Dedifferentiated amniotic fluid mesenchymal stem cell (primary cell): ENCODE measurements at regions not wholly inside any gene's neighbourhood (a gene's known extent, or its start where the extent isn't known, plus 50 kb on each side); places are given as distances from the start of the nearest gene placed in this dataset.
"Not testable (repeated sequence)": the region's sequence is repeated elsewhere in the genome, so short reads cannot be mapped to it uniquely, and the experiment has no call there.

Source experiments
- DNase-seq: peaks from one replicate; pipeline ENCODE4 v3.0.0-alpha.2; 2016; ENCODE audit errors: extremely low spot score

DNA sequence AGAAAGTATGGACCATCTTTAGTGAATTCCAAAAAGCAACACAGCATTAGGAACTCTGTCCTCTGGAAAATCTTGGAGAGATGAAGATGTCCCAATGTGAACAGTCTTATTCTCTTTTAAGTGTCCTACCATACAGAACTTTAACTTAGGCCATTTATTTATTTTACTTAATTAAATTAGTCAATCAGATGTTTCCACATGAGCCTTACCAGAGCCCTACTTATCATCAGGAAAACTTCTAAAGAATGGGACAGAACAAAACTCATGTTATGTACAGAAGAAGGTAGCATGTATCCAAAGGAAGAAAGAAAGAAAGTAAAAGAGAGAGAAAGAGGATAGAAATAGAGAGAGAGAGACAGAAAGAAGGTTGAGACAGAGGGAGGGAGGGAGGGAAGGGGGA lies 276.4 kb downstream of the ETV1 start:
- no peak for DNase-seq

DNA sequence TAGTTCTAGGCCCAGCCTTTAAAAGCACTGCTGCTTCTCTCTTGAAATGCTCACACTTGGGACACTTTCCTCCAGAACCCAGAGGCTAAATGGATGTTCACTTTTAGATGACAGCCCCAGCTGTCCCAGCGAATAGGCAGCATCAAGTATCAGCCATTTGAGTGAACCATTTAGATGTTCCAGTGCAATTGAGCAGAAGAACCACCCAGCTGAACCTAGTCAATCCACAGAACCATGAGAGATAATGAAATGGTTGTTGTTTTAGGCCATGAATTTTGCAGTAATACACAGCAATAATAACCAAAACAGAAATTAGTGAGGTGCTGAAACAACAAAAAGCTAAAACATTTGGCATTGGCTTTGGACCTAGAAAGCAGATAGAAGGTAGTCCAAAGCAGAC lies 273.9 kb downstream of the ETV1 start:
- DNase-seq, result no peak

DNA sequence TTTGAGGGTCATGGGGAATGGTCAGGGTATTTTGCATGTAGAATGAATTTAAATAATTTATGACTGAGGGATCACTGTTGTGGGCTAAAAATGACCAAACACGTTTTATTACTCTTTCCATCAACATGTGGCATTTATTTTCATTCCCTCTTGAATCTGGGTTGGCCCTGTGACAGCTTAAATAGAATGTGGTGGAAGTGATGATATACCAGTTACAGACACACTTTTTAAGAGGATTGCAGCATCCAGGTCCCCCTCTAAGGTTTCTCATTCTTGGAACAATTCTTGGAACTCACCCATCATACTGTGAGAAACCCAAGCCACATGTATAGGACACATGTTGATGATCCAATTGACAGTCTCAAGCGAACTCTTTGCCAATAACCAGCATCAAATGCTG lies 272.4 kb downstream of the ETV1 start:
- DNase-seq, result no peak

DNA sequence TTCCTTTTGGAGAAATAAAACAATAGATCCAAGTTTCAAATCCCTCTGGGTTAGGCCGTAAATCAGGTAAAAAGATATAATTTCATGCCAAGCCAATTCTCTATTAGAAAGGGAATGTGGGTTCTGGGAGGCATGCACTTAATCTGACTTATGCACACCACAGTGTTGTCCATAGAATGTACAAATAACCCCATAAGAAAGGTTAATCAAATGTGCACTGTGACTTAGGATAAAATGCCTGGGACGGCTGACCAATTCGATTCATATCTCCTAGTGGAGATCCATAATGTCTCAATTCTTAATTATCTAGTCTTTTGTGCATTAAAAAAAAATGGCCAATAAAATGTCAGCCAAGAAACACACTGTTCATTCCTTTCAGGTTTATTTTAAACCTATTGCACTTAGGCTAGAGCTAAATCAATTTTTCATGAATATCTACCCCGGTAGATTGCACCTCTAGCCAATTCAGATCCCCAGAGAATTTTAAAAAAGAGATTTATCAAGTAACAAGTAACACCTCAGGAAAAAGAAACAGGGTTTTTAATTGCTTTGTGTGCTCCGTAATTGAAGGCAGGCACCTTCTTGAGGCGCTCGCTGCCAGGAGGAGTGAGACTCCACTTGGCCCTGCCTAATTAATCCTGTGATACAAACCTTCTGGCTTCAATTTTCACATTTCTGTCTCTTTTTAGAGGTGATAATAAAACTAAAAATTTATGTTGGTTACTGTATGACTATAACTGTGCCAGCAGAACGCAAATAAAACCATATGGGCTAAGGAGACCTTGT lies 265.1 kb downstream of the ETV1 start:
- DNase-seq, result no peak

DNA sequence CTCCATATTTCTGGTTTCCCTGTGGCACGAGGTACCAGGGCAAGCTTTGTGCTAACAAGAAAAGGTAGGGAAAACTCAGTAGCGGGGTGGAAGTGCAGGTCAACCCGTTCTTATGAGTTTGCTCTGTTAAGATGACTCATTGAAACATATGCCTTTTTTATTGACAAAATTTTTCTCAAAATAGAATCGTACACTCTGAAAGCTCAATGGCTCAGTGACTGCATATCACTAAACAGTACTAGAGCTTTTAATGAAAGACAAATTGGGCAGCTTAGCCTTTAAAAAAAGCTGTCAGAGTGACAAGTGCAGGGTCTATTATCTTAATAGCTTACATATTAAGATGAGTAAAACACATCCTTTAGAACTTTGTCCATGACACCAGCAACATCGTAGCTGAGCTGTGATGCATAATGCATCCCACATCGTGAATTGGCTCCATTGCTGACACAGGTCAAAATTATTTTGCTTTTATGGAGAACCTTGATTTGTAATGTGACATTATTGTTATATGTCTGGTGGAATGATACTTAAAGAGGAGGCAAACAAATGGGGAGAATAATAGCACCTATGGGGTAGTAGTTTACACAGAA lies 264.4 kb downstream of the ETV1 start:
- DNase-seq, result no peak

DNA sequence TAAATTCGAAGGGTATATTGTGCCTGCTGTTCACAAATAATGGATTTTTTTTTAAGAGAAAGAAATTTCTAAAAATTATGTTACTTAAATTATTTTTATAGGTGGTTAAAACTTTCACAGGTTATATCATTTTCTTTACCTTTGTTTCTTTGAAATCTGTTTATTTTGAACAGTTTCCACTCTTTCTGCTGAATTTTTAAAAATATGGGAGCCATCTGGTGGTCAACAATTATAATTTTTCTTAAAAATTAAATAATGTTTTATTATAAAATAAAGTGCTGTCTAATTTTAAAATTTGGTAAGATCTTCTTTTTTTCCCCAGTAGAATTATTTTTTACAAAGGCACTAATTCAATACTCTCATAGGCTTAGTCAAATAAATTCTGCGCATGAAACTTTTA lies 263.9 kb downstream of the ETV1 start:
- DNase-seq, result no peak

DNA sequence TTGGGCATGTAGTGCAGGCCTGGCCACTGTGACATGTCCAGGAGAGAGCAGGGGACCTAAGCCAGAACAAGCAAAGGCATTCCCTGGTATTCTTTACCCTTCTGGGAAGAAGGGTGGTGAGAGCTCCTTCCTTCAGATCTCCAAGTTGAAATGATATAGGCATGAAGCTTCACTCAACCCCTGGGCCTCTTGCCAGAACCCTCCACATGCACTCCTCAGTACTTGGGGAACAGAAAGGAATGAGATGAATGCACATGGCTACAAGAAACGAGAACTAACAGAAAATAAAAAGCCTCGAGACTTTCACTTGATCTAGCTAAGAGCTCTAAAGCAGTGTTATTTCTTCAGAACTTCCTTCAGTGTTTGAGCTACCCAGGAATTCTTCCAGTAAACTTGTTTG lies 262.2 kb downstream of the ETV1 start:
- DNase-seq, result no peak

DNA sequence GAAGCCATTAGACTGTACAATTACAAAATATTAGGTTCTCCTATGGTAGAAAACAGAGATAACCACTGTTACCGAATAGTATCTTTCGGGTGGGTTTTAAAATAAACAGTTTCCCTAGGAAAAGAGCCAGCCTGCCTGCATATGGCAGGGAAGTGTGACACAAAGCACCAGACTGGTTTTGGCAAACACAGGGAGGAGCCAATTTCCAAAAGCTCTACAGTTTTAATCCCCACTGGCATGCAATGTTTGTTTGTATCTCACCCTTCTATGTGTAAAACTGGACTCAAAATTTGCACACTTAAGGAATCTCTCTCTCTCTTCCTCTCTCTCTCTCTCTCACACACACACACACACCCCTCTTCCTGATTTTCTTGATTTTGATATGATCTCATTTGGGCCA lies 261.7 kb downstream of the ETV1 start:
- DNase-seq, result no peak

DNA sequence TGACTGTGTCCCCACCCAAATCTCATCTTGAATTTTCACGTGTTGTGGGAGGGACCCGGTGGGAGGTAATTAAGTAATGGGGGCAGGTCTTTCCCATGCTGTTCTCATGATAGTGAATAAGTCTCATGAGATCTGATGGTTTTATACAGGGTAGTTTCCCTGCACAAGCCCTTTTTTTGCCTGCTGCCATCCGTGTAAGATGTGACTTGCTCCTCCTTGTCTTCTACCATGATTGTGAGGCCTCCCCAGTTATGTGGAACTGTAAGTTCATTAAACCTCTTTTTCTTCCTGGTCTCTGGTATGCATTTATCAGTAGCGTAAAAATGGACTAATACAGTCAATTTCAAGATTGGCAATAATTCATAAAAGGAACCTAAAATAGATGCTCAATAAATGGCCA lies 261.0 kb downstream of the ETV1 start:
- DNase-seq, result not testable (repeated sequence)

DNA sequence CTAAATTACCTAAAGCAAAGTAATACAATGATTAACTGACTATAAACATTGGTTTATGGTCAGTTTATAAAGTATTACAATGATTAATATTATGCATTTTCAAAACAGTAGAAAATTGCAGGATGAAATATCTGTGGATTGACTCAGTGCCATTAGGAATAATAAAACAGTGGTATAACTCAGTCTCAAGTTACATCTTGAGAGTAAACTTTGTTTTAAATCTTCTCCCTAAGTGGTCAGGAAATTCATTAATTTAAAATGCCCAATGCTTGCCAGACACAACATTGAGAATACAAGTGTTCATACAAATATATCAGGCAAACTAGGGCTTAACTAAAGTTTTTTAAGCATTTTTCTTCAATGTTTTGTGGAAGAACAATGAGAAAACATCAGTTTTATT lies 257.8 kb downstream of the ETV1 start:
- no peak for DNase-seq

DNA sequence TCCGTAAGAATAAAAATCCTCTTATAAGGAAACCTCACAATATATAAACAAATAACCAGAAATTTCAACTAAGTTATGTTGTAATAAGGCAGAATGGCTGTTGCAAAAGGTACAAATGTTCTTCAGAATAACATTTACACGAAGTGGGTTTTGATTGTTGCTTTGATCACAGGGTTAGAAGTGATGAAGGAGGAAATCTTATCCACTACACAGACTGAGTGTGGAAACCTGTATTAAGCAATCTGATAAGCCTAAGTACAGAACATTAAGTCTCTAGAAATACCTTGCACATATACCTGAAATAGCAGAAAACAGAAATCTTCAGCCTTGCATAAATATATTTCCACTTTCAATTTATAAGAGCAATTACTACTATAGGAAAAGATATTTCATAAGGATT lies 251.9 kb downstream of the ETV1 start:
- no peak for DNase-seq

DNA sequence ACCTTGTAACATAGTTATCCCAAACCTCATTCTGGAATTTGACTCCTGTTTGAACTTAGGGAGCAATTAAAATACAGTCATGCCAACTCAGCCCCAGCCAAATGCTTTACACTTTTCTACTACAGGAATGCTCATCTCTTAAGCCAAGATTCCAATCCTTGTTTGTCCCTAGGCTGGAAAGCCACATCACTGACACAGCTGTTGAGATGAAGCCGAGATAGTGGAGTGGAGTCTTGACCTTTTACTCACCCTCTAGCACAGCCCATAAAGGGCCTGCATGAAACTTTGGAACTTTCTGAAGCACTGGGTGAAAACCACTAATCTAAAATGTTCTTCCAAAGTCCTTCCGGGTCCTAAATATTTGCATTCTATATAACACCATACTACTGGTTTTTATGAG lies 247.3 kb downstream of the ETV1 start:
- no peak for DNase-seq

DNA sequence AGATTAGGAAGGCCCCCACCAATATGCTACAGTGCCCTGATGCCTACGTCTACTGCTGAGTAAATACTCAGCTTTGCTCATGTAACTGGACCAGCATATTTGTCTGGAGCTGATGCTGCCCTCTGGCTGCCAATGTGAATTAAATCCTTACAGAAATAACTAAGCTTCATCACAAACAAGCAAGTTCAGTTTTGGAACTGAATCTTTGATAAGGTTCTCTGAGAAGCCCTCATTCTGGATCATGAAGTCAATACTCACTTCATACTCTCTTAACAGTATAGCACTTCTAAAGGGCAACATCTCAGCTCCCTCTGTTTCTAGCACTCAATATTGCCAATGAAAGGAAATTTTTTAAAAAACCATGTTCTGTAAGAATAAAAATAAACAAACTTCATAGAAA lies 246.7 kb downstream of the ETV1 start:
- DNase-seq, result peak; percentile 40

DNA sequence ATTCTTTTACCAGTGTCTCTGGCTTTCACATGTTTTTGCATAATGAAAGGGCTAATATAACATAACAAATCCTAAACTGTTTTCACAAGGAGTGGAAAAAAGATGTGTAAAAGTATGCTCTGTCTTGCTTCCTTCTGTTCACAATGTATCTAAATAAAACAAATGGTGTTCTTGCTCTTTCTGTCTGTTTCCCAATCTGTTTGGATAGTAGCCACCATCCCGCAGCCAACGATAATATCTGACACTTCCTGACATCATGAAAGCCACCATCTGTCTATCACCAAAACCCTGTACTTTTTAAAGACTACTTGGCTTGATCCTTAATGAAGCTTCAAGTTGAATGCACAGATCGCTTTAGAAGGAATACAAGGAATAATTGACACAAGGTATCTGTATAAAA lies 246.2 kb downstream of the ETV1 start:
- no peak for DNase-seq

DNA sequence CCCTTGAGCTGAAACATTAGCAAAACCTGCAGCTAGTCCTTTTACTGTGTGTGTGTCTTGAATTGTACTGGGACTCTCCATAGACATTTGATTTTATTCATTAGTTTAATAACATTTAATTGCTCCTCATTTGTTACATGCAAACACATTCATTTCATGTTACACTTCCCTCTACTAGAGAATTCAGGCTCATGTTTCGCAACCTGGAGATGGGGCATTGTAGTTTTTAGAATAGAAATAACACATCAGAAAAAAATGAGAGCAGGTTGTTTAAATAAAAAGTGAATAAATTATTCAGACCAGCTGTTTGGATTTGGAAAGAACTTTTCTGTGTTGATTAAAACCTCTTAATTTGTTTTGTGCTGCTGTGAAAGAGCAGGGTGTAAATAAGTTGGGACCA lies 243.9 kb downstream of the ETV1 start:
- no peak for DNase-seq

DNA sequence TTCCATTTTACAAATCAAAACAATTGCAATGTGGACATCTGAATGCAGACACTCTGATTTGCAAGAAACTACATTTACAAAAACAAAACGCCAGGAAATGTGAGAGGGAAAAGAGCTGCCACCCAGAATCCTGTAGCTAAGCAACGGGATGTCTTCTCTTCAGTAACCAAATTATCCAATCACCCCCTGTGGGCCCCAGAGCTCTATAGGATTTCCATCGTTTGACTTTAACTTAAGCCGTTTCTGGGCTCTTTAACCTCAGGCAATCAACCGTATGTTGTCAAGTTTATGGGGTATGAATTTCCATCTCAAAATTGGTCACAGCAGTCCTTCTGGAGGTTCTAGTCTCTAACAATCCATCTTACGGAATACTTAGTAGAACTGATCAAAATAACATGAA lies 240.5 kb downstream of the ETV1 start:
- DNase-seq, result no peak

DNA sequence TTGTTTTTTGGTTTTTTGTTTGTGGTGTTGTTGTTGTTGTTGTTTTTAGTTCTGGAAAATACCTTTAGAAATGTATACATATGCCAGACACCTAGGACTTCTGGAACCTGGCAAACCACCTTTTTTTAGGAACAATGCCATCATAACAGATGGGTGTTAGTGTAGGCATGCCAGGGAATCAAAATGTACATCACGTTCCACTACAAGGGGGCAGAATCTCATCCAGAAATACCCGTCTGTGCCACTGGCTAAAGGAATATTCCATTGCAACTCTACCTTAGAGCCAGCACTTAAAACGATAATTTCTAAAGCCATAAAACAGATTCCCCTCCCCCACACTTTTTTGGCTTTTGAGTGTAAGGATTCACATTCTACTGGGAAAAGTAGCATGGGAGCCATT lies 239.8 kb downstream of the ETV1 start:
- DNase-seq, result no peak

DNA sequence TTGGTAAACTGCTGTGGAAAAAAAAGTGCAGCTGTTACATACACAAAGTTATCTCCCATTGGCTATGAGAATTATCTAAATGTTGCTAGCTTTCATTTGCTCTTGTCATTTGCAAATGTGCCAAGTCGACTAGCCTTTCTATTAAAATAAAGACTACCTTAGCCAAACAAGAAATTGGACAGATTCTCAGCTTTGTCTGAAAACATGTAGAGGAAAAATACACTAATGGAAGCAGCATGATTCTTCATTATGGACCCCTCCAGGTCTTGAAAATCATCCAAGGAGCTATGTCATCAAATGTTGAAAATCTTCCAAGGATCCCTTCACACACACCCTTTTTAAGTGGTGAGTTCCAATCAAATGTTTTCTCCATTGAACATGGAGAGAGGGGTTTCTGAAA lies 237.7 kb downstream of the ETV1 start:
- DNase-seq, result no peak

DNA sequence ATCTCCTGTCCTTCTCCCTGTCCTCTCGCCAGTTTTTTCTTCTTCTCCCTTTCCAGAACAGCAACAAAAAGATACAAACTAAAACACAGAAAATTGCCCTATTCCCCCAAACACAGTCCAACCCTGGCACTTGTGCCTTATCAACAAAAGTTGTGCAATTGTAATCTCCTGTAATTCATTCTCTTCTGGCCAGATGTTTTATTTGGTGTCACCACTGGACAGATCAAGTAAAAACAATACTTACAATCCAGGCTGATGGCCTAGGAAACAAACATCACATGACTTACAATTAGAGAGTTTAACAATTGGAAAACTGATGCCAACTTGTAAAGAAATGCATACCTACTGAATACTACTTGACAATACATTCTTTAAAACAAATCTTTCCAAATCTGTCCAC lies 231.6 kb downstream of the ETV1 start:
- DNase-seq, result no peak

DNA sequence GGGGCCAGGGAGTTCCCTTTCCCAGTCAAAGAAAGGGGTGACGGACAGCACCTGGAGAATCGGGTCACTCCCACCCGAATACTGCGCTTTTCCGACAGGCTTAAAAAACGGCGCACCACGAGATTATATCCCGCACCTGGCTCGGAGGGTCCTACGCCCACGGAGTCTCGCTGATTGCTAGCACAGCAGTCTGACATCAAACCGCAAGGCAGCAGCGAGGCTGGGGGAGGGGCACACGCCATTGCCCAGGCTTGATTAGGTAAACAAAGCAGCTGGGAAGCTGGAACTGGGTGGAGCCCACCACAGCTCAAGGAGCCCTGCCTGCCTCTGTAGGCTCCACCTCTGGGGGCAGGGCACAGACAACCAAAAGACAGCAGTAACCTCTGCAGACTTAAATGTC lies 223.6 kb downstream of the ETV1 start:
- DNase-seq, result not testable (repeated sequence)

DNA sequence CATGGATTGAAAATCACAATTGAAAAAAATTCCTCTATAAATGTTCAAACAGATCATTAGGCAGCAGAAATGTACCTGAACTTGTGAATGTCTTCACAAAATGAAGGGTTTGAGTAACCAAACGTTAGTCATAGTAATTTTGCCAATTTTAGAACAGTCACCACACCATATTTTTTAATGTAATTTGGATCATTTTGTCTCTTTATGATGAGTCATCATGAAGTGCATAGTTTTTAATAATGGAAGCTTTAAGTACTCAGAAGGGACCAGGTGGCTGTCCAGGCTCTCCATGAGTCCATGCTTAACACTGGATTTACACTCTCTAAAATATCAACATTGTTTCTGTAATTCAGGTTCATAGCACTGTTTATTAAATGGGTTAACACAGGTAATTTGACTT lies 219.2 kb downstream of the ETV1 start:
- DNase-seq, result no peak

DNA sequence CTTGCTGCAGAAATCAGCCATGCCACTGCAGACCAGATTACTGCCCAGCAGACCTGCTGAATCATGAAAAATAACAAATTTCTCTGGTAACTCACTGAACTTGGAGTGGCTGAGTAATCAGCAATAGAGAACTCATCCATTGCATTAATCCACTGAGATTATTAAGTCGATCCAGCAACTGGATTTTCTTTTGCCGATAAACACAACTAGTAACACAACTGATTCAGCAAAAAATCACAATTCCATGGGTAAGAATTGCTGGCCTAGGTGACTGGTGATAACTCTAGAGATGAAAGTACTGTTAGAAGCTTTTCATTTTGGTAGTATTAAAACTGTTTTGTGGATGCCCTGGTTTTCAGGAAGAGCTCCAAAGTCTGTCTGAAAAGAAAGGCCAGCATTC lies 214.5 kb downstream of the ETV1 start:
- no peak for DNase-seq

DNA sequence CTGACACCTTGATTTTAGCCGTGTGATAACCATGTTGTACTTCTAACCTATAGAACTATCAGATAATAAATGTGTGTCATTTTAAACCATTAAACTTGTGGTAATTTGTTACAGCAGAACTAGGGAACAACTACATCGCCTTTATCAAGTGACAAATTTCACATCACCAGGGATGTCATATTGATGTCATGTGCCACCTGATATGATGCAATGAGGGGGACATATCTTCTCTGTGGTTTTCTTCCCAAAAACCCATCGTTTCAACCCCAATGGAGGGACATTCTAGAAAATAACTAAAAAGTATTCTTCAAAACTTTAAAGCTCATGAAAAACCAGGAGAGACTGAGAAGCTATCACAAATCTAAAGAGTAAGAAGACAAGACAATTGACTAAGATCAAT lies 212.2 kb downstream of the ETV1 start:
- DNase-seq, result no peak

DNA sequence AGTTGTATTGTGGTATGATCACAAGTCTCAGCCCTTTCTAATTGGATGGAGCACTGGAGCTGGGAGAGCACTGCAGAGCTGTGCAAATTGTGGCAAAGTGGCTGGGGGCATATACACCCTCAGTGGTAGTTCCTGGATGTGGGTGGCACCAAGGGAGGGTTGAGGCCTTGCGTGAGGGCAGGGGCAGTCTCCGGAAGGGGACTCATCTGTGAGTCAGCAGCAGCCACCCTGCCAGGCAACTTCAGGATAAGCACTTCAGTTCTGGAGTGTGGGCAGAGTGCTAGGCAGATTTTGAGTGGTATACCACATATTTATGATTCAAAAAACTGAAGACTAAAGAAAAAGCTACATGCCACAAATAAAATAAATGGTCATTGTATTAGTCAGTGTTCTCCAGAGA lies 210.5 kb downstream of the ETV1 start:
- no peak for DNase-seq
